Thyroid gland (tissue), 4 donors: ENCODE measurements at regions not wholly inside any gene's neighbourhood (a gene's known extent, or its start where the extent isn't known, plus 50 kb on each side); places are given as distances from the start of the nearest gene placed in this dataset.

Experiments used
- POLR2A ChIP-seq, 2 donors: fragments of 450-650 bp; IDR thresholded peaks; one replicate each; pipeline ENCODE4 v1.6.1; 2017; ENCODE audit warnings: antibody characterized with exemption in 2 of 2, mild to moderate bottlenecking in 2 of 2, moderate library complexity in 1 of 2
- TF ChIP-seq, protein P1 (sequence below), 6 experiments: fragments of 200-600 bp in 3 of 6; fragments of 450-650 bp in 3 of 6; sonication (generic) in 3 of 6; IDR thresholded peaks; one replicate each; pipeline ENCODE4 v1.5.1; 2016 to 2019; ENCODE audit warnings: antibody characterized with exemption in 6 of 6, mild to moderate bottlenecking in 2 of 6, inconsistent platforms in 1 of 6, moderate library complexity in 1 of 6

DNA sequence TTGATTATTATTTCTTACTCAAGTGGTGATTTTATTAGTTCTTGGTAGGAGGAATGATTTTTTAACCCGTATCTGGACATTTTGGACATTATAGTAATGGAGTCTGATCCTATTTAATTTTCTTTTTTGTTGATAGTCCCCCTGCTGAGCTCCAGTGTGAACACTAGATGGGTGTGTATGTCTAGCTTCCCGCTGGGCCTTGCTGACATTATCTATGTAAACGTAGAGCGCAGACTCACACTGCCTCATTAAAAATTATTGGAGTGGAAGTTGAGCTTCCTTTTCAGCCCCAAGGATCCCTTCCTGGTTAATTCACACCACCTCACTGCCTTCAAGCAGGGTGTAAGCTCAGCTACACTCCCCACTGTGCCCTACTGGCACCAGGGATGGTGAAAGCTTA lies 467.6 kb upstream of the PKN2 start:
- TF ChIP-seq, protein P1, sequence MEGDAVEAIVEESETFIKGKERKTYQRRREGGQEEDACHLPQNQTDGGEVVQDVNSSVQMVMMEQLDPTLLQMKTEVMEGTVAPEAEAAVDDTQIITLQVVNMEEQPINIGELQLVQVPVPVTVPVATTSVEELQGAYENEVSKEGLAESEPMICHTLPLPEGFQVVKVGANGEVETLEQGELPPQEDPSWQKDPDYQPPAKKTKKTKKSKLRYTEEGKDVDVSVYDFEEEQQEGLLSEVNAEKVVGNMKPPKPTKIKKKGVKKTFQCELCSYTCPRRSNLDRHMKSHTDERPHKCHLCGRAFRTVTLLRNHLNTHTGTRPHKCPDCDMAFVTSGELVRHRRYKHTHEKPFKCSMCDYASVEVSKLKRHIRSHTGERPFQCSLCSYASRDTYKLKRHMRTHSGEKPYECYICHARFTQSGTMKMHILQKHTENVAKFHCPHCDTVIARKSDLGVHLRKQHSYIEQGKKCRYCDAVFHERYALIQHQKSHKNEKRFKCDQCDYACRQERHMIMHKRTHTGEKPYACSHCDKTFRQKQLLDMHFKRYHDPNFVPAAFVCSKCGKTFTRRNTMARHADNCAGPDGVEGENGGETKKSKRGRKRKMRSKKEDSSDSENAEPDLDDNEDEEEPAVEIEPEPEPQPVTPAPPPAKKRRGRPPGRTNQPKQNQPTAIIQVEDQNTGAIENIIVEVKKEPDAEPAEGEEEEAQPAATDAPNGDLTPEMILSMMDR (IDR thresholded peaks at IDR 0.05), result no peak
- TF ChIP-seq POLR2A (IDR thresholded peaks at IDR 0.05), result no peak
